ENCODE measurements at regions not wholly inside any gene's neighbourhood (a gene's known extent, or its start where the extent isn't known, plus 50 kb on each side); places are given as distances from the start of the nearest gene placed in this dataset.

DNA sequence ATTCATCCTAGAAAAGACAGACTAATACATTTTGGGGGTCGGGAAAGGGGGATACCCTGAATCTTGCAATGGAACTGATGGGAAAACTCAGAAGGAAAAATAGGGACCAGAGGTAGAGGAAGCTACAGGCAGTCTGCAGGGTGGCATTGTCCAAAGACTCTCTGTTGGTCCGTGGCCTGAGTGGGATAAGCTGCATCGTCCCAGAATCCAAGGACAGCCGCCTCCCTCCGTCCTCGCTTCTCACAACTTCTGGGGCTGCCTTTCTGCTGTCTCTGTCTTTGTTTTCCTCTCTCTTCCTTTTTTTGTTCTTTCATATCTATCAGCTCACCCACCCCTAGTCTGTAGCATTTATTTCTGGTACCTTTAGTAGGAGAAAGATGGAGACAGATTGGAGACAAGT is 1052.6 kb upstream of the RBFOX1 start:
- DNase-seq (ENCODE audit: low spot score): no peak

DNA sequence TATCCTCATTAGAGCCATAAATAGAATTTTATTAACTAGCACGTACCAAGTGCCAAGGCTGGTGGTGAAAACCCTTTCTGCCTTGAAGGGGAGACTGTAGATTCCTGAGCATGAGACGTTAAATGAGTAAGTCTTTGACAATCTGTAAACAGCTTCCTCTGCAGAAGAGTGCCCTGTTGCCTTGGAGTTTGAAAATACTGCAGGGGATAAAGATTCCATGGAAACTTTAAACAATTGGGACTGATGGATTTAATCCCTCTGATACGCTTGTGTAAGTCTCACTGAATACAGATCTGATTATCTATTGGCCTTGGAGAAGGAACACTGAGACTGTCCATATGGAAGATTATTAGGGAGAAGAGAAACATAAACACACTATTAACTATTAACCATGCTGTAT is 1053.4 kb upstream of the RBFOX1 start:
- DNase-seq (ENCODE audit: low spot score): no peak

DNA sequence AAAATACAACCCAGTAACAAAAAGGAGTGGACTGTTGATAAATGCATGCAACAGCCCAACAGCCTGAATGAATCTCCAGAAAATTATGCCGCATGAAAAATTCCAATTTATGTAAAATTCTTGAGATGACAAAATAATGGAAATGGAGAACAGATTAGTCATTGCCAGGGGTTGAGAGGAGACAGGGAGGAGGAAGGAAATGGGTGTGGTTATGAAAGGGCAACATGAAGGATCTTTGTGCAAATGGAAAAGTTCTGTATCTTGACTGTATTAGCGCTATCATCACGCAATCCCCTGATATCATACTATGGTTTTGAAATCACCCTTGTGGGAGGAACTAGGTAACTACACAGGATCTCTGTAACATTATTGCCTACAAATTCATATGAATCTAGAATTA is 1058.3 kb upstream of the RBFOX1 start:
- no peak for DNase-seq (ENCODE audit: low spot score)

- no peak for DNase-seq (ENCODE audit: low spot score)
Measured at GRCh38 chr16:6267682-6268081, 1065.0 kb upstream of the RBFOX1 start.

DNA sequence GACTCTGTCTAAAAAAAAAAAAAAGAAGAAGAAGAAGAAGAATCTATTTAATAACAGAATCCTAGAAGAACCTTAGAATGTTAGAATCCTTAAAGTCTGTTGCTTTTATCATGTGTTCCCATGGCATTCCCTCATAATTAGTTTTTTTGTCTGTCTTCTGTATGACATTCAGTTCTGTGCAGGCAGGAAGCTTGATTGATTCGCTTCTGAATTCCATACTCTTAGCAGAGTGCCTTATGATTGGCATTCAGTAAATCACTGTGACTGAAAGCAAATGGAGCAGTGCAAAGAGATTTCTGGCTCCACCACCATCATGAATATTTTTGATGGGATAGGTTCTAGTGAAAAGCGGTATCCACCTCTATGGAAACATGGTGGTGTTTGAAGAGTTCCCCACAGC is 1065.9 kb upstream of the RBFOX1 start:
- DNase-seq (ENCODE audit: low spot score): no peak

DNA sequence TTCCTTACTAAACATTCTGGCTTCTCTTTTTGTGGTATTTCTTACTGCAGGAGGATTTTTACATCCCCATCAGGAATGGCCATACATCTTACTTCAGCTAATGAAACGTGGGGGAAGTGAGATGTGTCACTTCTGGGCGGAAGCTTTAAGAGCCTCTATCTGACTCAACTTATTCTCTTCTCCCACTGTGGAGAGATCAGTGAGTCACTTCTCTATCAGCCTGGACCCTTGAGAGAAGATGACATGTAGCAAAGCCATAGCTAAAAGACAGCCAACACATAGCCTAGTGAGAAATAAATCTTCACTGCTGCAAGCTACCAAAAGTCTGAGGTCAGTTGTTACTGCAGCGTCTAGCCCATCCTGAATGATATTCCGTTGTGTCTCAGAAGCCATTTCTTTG is 1066.7 kb upstream of the RBFOX1 start:
- no peak for DNase-seq (ENCODE audit: low spot score)

GRCh38 chr16:6258056-6258455 is 1074.6 kb upstream of the RBFOX1 start:
- no peak for DNase-seq (ENCODE audit: low spot score)

DNA sequence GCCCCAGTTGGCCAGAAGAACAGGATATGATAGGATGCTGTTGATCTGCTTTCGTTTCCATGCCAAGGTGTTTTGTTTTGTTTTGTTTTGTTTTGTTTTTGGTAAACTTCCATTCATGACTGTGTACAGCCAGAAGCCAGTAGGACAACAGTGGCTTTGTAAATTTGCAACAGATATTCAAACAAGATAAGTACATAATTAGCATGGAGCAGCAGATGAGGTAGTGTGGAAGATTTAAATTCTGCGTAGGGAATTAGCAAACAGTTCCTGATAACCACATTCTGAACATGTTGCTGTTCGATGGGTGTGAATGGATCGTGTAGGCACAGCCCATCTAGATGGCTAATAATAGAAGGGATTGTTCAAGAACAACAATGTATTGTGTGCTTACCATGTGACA is 1080.1 kb upstream of the RBFOX1 start:
- DNase-seq (ENCODE audit: low spot score): no peak

- no peak for DNase-seq (ENCODE audit: low spot score)
Measured at GRCh38 chr16:6250511-6250910, 1082.1 kb upstream of the RBFOX1 start.

GRCh38 chr16:6249863-6250262 is 1082.8 kb upstream of the RBFOX1 start:
- DNase-seq (ENCODE audit: low spot score): no peak

DNA sequence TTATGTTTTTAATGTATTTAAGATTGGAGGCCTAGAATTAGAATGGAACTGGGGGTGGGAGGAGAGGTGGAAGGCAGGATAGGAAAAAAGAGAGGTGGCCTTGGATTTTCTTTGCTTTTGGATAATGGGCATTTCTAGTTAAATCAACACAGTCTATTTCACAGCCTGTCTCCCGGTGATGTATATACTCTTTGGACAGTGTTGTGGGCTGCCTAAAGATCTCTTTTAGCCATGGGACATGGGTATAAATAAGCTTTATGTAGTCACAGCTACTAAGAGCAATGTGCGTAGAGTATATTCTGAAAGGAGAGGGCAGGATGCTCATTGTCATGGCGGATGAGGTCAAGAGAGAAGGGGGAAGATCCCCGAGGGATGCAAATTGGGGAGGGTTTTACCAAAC is 1084.4 kb upstream of the RBFOX1 start:
- DNase-seq (ENCODE audit: low spot score): no peak

GRCh38 chr16:6247775-6248174 is 1084.9 kb upstream of the RBFOX1 start:
- DNase-seq (ENCODE audit: low spot score): no peak

- DNase-seq (ENCODE audit: low spot score): no peak
Measured at GRCh38 chr16:6247150-6247549, 1085.5 kb upstream of the RBFOX1 start.

GRCh38 chr16:6246266-6246665 is 1086.4 kb upstream of the RBFOX1 start:
- no peak for DNase-seq (ENCODE audit: low spot score)

GRCh38 chr16:6232056-6232455 is 1100.6 kb upstream of the RBFOX1 start:
- no peak for DNase-seq (ENCODE audit: low spot score)

DNA sequence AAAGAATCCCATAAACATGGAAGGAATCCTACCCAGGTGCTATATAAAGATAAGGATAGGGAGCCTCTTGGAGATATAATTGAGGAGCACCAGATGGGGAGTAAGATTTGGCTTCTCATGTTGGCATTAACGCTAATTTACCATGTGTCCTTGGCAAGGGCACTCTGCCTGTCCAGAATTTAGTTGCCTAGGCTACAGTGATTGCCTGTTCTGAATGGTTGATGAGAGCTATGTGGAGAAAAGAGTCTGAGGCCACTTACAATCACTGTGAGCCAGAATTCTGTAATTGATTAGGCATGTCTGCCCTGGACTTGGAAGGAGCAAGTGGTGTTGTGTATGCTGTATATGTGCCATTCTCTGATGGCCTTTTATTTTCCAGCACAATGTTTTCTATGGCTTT is 1101.2 kb upstream of the RBFOX1 start:
- DNase-seq (ENCODE audit: low spot score): no peak

DNA sequence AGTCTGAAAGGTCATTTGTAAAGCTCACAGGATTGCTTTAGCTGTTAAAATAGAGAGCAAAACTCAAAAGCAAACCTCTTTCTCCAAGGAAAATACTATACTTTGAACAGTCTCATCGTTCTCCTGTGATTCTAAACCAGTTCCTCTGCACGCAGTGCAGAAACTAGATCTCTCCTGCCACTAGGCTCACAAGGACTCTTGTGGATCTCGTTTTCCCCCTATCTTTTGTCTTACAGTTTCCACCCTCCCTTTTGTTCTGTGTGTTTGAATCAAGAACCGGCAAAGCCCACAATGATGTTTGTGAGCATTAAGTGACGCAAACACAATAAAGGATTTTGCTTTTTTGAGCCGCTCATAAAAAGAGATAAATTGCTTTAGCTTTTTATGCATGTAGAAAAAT is 1103.5 kb upstream of the RBFOX1 start:
- DNase-seq (ENCODE audit: low spot score): no peak

DNA sequence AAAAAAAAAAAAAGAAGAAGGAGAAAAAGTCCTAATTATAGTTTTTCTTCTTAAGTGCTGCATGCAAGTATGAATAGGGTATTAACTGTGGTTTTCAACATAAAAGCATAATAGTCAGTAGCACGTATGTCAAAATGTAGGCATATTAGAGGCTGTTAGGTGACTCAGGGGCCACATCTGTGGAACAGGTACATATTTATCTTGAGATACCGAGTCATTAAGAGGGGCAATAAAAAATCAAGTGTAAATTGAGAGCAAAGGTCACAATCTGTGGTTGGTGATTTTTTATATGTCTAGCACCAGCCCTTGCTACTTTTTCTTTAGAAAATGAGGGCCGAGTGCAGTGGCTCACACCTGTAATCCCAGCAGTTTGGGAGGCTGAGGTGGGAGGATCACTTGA is 1113.8 kb upstream of the RBFOX1 start:
- no peak for DNase-seq (ENCODE audit: low spot score)

DNA sequence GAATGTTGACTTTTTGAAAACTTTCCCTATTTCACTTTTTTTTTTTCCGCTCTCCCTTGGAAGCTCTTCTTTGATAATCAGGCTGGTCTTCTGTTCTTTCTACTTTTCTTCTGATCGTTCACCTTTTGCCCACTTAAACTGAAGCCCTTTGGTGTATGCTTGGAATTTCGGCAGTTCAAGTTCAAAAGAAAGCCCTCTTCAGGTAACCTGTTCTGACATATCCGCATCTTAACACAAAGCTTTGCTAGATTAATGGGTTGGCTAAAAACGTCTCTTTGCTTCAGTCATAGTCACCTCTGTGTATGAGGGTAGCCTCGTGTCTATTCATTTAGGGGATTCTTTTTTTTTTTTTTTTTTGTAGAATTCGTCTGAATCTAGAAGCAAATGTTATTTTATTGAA is 1115.8 kb upstream of the RBFOX1 start:
- no peak for DNase-seq (ENCODE audit: low spot score)

GRCh38 chr16:6211644-6212043 is 1114.0 kb upstream of the EEF2KMT start:
- DNase-seq (ENCODE audit: low spot score): no peak

GRCh38 chr16:6209355-6209930 is 1111.8 kb upstream of the EEF2KMT start:
- DNase-seq (ENCODE audit: low spot score): no peak

- DNase-seq (ENCODE audit: low spot score): no peak
Measured at GRCh38 chr16:6207580-6207979, 1110.0 kb upstream of the EEF2KMT start.

DNA sequence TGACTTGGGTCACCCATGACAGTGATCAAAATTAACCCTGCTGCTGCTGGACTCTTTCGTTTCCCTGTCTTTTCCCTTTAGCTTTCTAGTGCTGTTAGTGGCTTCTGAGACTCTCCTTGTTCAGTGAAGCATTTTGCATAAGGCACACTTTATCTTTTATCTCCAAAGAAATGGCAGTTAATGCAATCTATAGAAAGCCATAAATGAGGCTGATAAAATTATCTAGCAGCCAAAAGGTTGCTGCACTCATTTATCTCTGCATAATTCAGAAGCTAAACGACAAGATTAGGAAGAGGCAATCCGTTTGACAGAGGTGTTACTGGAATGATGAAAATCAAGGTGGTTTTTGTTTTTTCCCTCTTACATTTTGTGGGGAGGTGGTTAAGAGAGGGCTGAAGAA is 1109.5 kb upstream of the EEF2KMT start:
- no peak for DNase-seq (ENCODE audit: low spot score)

DNA sequence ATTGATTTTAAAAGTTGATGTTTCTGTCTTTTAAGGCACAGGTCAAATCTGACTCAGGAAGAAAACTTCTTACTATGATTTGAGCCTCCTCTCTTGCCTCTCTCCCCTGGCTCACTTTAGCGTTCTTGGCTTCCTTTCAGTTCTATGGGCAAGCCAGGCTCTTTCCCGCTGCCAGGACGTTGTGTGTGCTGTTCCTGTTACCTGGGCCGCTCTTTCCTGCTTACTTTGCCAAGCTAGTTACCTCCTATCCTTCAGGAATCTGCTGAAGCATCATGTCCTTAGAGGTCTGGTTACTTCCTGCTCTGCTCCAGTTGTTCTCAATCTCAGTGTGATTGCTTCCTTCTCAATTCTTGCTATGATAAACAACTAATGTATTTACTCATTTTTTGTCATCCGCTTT is 1108.5 kb upstream of the EEF2KMT start:
- no peak for DNase-seq (ENCODE audit: low spot score)

DNA sequence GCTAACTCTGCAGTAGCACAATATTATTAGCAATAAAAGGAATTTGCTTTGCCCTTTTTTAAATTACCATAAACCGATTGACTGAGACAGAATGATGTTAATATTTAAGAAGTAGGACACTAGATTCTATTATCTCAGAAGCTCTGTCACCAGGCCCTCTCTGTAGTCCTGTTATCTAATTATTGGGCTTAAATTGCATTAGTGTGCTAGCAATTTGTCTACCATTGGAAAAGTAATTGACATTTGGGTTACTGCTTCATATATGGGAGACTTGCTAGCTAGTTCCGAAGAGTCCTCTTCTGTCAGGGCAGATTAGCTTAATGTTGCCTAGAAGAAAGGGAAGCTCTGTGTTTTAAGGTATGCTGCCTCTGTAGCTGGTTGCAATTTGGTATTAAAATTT is 1107.3 kb upstream of the EEF2KMT start:
- no peak for DNase-seq (ENCODE audit: low spot score)
